ENCODE measurements at regions not wholly inside any gene's neighbourhood (a gene's known extent, or its start where the extent isn't known, plus 50 kb on each side); places are given as distances from the start of the nearest gene placed in this dataset.

DNA sequence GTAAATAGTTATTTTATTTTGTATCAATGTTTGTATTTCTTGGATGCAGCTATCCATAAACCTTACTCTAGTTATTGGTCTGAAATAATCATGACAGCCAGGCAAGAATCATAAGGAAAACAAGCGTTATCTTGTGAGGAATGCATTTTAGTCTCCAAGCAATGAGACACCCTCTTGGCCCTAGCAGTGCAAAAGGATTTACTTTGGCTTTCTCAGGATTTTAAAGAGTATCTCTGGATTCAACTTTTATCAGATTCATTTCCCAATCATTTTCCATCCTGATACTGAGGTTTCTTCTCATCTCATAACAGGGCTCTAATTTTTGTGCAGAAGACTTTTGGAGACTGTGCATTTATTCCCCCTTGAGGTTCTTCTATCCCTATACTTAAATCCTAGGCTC is 480.8 kb downstream of the TMX3 start:
- TF ChIP-seq, protein P1, sequence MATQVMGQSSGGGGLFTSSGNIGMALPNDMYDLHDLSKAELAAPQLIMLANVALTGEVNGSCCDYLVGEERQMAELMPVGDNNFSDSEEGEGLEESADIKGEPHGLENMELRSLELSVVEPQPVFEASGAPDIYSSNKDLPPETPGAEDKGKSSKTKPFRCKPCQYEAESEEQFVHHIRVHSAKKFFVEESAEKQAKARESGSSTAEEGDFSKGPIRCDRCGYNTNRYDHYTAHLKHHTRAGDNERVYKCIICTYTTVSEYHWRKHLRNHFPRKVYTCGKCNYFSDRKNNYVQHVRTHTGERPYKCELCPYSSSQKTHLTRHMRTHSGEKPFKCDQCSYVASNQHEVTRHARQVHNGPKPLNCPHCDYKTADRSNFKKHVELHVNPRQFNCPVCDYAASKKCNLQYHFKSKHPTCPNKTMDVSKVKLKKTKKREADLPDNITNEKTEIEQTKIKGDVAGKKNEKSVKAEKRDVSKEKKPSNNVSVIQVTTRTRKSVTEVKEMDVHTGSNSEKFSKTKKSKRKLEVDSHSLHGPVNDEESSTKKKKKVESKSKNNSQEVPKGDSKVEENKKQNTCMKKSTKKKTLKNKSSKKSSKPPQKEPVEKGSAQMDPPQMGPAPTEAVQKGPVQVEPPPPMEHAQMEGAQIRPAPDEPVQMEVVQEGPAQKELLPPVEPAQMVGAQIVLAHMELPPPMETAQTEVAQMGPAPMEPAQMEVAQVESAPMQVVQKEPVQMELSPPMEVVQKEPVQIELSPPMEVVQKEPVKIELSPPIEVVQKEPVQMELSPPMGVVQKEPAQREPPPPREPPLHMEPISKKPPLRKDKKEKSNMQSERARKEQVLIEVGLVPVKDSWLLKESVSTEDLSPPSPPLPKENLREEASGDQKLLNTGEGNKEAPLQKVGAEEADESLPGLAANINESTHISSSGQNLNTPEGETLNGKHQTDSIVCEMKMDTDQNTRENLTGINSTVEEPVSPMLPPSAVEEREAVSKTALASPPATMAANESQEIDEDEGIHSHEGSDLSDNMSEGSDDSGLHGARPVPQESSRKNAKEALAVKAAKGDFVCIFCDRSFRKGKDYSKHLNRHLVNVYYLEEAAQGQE (IDR thresholded peaks at IDR 0.05; ENCODE audit: low read depth) = no peak
- TF ChIP-seq, protein P2, sequence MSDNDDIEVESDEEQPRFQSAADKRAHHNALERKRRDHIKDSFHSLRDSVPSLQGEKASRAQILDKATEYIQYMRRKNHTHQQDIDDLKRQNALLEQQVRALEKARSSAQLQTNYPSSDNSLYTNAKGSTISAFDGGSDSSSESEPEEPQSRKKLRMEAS (IDR thresholded peaks at IDR 0.05) = no peak
- TF ChIP-seq TCF12 (IDR thresholded peaks at IDR 0.05; ENCODE audit: low read depth) (no peak), NFIC (IDR thresholded peaks at IDR 0.05) (no peak), ZBTB7A (IDR thresholded peaks at IDR 0.05; ENCODE audit: low read depth) (no peak), YY1 (IDR thresholded peaks at IDR 0.05; ENCODE audit: low read depth) (no peak), EP300 (IDR thresholded peaks at IDR 0.05; ENCODE audit: borderline replicate concordance) (no peak), FOXM1 (IDR thresholded peaks at IDR 0.05; ENCODE audit: borderline replicate concordance, low read depth) (no peak)

DNA sequence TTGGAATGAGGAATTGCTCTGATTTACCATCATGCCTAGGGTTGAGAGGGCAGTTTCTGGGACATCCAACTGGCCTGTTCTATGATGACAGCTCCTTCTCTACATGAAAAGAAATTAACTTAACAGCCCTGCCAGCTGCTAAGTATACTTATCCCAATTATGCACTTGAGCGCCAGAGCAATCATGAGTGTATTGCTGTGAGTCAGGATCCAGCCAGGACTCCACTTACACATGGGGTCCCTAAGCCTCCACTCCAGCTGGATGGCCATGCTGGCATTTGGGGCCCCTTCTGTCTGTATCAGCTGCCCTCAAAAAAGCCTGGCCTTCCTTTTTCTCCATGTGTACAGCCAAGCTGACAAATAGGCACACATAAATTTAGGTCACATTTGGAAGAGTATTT is 481.9 kb downstream of the TMX3 start:
- TF ChIP-seq, protein P2 (IDR thresholded peaks at IDR 0.05) = no peak
- TF ChIP-seq TCF12 (IDR thresholded peaks at IDR 0.05; ENCODE audit: low read depth) (no peak), FOXM1 (IDR thresholded peaks at IDR 0.05; ENCODE audit: borderline replicate concordance, low read depth) (no peak), YY1 (IDR thresholded peaks at IDR 0.05; ENCODE audit: low read depth) (no peak), TAF1 (IDR thresholded peaks at IDR 0.05; ENCODE audit: low read depth) (no peak), RAD21 (IDR thresholded peaks at IDR 0.05; ENCODE audit: low read depth) (no peak), CREB1 (IDR thresholded peaks at IDR 0.05; ENCODE audit: low read depth) (no peak), ZBTB7A (IDR thresholded peaks at IDR 0.05; ENCODE audit: low read depth) (no peak), TEAD4 (IDR thresholded peaks at IDR 0.05) (no peak), NFIC (IDR thresholded peaks at IDR 0.05) (no peak)
- TF ChIP-seq, protein P1 (IDR thresholded peaks at IDR 0.05; ENCODE audit: low read depth) = no peak

DNA sequence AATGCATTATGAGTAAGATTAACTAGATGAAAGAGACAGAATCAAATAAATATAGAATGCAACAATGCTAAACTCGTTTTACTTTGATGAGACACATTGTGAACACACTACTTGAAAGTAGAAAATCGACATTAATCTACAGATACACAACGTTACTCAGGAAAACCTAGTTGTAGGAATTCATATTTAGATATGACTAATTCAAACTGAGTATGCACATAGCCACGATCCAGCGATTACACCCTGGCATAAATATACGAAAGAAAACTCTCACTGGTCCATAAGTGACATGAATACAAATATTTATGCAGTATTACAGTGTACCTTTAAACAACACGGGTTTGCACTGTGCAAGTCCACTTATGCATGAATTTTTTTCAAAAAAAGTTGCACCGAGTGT is 485.6 kb downstream of the TMX3 start:
- TF ChIP-seq TCF12 (IDR thresholded peaks at IDR 0.05; ENCODE audit: low read depth) (no peak), CEBPB (IDR thresholded peaks at IDR 0.05) (no peak), EP300 (IDR thresholded peaks at IDR 0.05; ENCODE audit: borderline replicate concordance) (no peak), EGR1 (IDR thresholded peaks at IDR 0.05) (no peak), TAF1 (IDR thresholded peaks at IDR 0.05; ENCODE audit: low read depth) (no peak), NFIC (IDR thresholded peaks at IDR 0.05) (no peak), ZBTB7A (IDR thresholded peaks at IDR 0.05; ENCODE audit: low read depth) (no peak), CREB1 (IDR thresholded peaks at IDR 0.05; ENCODE audit: low read depth) (no peak), RAD21 (IDR thresholded peaks at IDR 0.05; ENCODE audit: low read depth) (no peak), TEAD4 (IDR thresholded peaks at IDR 0.05) (no peak), YY1 (IDR thresholded peaks at IDR 0.05; ENCODE audit: low read depth) (no peak), FOXM1 (IDR thresholded peaks at IDR 0.05; ENCODE audit: borderline replicate concordance, low read depth) (no peak)
- TF ChIP-seq, protein P2 (IDR thresholded peaks at IDR 0.05) = no peak
- TF ChIP-seq, protein P3, sequence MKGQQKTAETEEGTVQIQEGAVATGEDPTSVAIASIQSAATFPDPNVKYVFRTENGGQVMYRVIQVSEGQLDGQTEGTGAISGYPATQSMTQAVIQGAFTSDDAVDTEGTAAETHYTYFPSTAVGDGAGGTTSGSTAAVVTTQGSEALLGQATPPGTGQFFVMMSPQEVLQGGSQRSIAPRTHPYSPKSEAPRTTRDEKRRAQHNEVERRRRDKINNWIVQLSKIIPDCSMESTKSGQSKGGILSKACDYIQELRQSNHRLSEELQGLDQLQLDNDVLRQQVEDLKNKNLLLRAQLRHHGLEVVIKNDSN (IDR thresholded peaks at IDR 0.05) = no peak
- TF ChIP-seq, protein P1 (IDR thresholded peaks at IDR 0.05; ENCODE audit: low read depth) = no peak

DNA sequence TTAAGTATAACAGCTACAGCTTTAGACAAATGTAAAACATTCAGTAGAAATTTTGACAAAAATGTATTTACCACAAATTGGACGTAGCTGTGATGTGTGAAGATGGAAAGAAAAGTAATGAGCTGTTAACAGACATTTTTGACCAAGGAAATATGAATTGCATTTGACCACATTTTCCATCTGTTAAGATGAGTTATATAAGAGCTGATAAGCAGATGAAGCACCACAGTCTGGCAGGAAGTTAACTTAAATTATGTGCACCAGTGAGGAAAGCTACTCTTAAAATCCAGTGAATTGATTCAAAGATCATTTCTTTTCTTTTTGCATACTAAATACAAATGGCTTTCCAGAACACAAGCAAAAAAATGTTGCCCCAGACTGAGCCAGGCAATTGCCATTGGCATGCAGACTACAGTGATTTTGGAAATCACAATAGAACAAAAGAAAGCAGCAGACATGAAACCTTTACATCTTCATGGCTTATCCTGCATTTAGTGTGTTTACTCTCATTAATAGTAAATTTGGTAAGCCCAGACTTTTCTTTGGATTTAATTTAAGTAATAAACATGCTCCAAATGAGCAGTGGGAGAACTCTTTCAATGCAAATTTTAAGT is 493.7 kb downstream of the TMX3 start:
- TF ChIP-seq TCF12 (IDR thresholded peaks at IDR 0.05; ENCODE audit: low read depth) (no peak), YY1 (IDR thresholded peaks at IDR 0.05; ENCODE audit: low read depth) (no peak), RAD21 (IDR thresholded peaks at IDR 0.05; ENCODE audit: low read depth) (no peak), EGR1 (IDR thresholded peaks at IDR 0.05) (no peak), TAF1 (IDR thresholded peaks at IDR 0.05; ENCODE audit: low read depth) (no peak), CREB1 (IDR thresholded peaks at IDR 0.05; ENCODE audit: low read depth) (no peak), EP300 (IDR thresholded peaks at IDR 0.05; ENCODE audit: borderline replicate concordance) (no peak), ZBTB7A (IDR thresholded peaks at IDR 0.05; ENCODE audit: low read depth) (no peak), CEBPB (IDR thresholded peaks at IDR 0.05) (no peak), TEAD4 (IDR thresholded peaks at IDR 0.05) (no peak), NFIC (IDR thresholded peaks at IDR 0.05) (no peak)
- TF ChIP-seq, protein P3 (IDR thresholded peaks at IDR 0.05) = no peak
- TF ChIP-seq, protein P2 (IDR thresholded peaks at IDR 0.05) = no peak
- TF ChIP-seq, protein P1 (IDR thresholded peaks at IDR 0.05; ENCODE audit: low read depth) = no peak

Data from Ishikawa (cell line).